ENCODE measurements at regions not wholly inside any gene's neighbourhood (a gene's known extent, or its start where the extent isn't known, plus 50 kb on each side); places are given as distances from the start of the nearest gene placed in this dataset.
A peak's percentile ranks its signal among the peaks of the same experiment; 100 is the strongest.

DNA sequence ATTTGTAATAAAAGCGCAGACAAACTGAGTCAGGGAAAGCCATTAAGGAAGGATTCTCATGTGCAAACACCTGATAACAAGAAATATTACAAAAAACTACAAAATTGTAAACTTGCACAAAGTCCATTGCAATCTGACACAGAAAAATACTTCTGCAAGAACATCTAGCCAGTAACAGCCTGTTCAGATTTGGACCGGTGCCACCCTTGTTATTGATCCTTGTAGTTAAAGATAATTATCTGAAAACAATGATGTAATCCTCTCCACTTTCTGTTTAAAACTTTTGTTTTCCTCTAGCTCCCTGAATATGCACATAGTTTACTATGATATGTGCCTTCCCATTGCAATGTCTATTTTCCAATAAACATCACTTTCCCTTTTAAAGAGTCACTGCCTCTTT, 1090.2 kb downstream of the PLOD2 start:
- Mint-ChIP-seq H3K4me1 (ENCODE audit: low read depth, unreplicated experiment) (peaks cover 8% of the 10 kb centered on the region), H3K36me3 (ENCODE audit: insufficient read depth, unreplicated experiment) (no peaks in the 10 kb centered on the region), H3K4me3 (ENCODE audit: low read depth, unreplicated experiment) (no peak overlapping the region), H3K27me3 (ENCODE audit: unreplicated experiment) (no peaks in the 10 kb centered on the region), H3K27ac (ENCODE audit: unreplicated experiment) (no peak overlapping the region), H3K9me3 (ENCODE audit: low read depth, unreplicated experiment) (peaks cover 8% of the 10 kb centered on the region)
- CTCF ChIA-PET, result no interaction called here
- no TSS peak for BruUV-seq (replicated peaks)
- DNase-seq, result peak; percentile 44
- TF ChIP-seq CTCF (IDR thresholded peaks at IDR 0.05; ENCODE audit: unreplicated experiment), result no peak
- intact Hi-C loops (cut with micrococcal nuclease; ENCODE audit: unreplicated experiment), result no loop called here

DNA sequence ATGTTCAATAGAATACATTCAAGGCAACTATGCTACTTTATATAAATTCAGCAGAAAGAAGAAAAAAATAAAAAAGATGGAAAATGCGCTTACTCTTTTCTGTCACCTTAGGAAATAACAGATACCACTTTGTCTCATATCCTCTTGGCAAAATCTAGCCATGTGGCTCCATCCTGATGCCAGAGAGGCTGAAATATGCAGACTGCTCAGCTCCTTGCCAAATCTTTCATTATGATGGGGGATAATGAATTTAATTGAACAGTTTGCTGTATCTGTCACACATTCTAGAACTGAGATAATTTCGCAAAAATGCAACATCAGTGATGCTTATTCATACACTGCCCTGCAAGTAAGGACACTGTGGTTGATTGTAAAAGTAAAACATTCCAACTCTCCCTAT, 1081.5 kb downstream of the PLOD2 start:
- no peaks in the 10 kb centered on the region for H3K9me3 Mint-ChIP-seq (ENCODE audit: low read depth, unreplicated experiment)
- no peaks in the 10 kb centered on the region for H3K4me1 Mint-ChIP-seq (ENCODE audit: low read depth, unreplicated experiment)
- H3K27ac Mint-ChIP-seq (ENCODE audit: unreplicated experiment), result no peak overlapping the region
- no peak for TF ChIP-seq CTCF (IDR thresholded peaks at IDR 0.05; ENCODE audit: unreplicated experiment)
- no peak overlapping the region for H3K4me3 Mint-ChIP-seq (ENCODE audit: low read depth, unreplicated experiment)
- intact Hi-C loops (cut with micrococcal nuclease; ENCODE audit: unreplicated experiment), result no loop called here
- no TSS peak for BruUV-seq (replicated peaks)
- DNase-seq, result no peak
- no peaks in the 10 kb centered on the region for H3K36me3 Mint-ChIP-seq (ENCODE audit: insufficient read depth, unreplicated experiment)
- CTCF ChIA-PET, result no interaction called here
- no peaks in the 10 kb centered on the region for H3K27me3 Mint-ChIP-seq (ENCODE audit: unreplicated experiment)

DNA sequence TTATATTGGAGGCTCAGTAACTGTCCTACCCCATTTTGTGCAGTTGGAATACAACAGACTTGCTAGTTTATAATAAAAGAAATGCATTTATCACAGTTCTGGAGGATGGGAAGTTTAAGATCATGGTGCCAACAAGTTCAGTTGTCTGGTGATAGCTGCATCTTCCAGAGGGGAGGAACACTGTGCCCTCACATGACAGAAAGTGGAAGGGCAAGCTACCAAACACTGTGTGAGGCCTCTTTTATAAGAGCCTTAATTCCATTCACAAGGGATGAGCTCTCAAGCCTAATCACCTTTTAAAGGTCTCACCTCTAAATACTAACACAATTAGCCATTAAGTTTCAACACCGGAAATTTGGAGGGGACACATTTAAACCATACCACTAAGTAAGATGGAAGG, 1073.9 kb downstream of the PLOD2 start:
- H3K27me3 Mint-ChIP-seq (ENCODE audit: unreplicated experiment), result no peaks in the 10 kb centered on the region
- intact Hi-C loops (cut with micrococcal nuclease; ENCODE audit: unreplicated experiment), result no loop called here
- no peak for TF ChIP-seq CTCF (IDR thresholded peaks at IDR 0.05; ENCODE audit: unreplicated experiment)
- no peaks in the 10 kb centered on the region for H3K9me3 Mint-ChIP-seq (ENCODE audit: low read depth, unreplicated experiment)
- no peaks in the 10 kb centered on the region for H3K36me3 Mint-ChIP-seq (ENCODE audit: insufficient read depth, unreplicated experiment)
- no peak for DNase-seq
- BruUV-seq (replicated peaks), result no TSS peak
- no peak overlapping the region for H3K4me3 Mint-ChIP-seq (ENCODE audit: low read depth, unreplicated experiment)
- CTCF ChIA-PET, result no interaction called here
- H3K27ac Mint-ChIP-seq (ENCODE audit: unreplicated experiment), result no peak overlapping the region
- H3K4me1 Mint-ChIP-seq (ENCODE audit: low read depth, unreplicated experiment), result no peaks in the 10 kb centered on the region

- Mint-ChIP-seq H3K4me1 (ENCODE audit: low read depth, unreplicated experiment) (no peaks in the 10 kb centered on the region), H3K4me3 (ENCODE audit: low read depth, unreplicated experiment) (no peak overlapping the region)
These were observed 1072.1 kb downstream of the PLOD2 start for GRCh38 chr3:145088917-145089316.

More at GRCh38 chr3:145088917-145089316, 1072.1 kb downstream of the PLOD2 start:
- no peak for DNase-seq
- no TSS peak for BruUV-seq (replicated peaks)
- no peak overlapping the region for H3K27ac Mint-ChIP-seq (ENCODE audit: unreplicated experiment)
- H3K36me3 Mint-ChIP-seq (ENCODE audit: insufficient read depth, unreplicated experiment), result no peaks in the 10 kb centered on the region
- H3K27me3 Mint-ChIP-seq (ENCODE audit: unreplicated experiment), result no peaks in the 10 kb centered on the region
- no peak for TF ChIP-seq CTCF (IDR thresholded peaks at IDR 0.05; ENCODE audit: unreplicated experiment)
- intact Hi-C loops (cut with micrococcal nuclease; ENCODE audit: unreplicated experiment), result no loop called here
- CTCF ChIA-PET, result no interaction called here
- H3K9me3 Mint-ChIP-seq (ENCODE audit: low read depth, unreplicated experiment), result no peaks in the 10 kb centered on the region

All from Calu3 (cell line).